Adipocyte (in vitro differentiated cells): ENCODE measurements at regions not wholly inside any gene's neighbourhood (a gene's known extent, or its start where the extent isn't known, plus 50 kb on each side); places are given as distances from the start of the nearest gene placed in this dataset.
A peak's percentile ranks its signal among the peaks of the same experiment; 100 is the strongest.

ENCODE experiments used
- DNase-seq: peaks from one replicate; pipeline ENCODE4 v3.0.0-alpha.2; 2015; ENCODE audit warnings: low read depth
- H3K27me3 ChIP-seq: replicated peaks from 2 replicates; pipeline ENCODE4 v1.7.0; 2013; ENCODE audit warnings: mild to moderate bottlenecking, low read length, moderate library complexity; ENCODE audit not compliant: control insufficient read depth, insufficient read depth
- H3K36me3 ChIP-seq: 2 replicates; pipeline ENCODE4 v1.7.0; 2013; ENCODE audit warnings: low read length, mild to moderate bottlenecking, moderate library complexity; ENCODE audit not compliant: control insufficient read depth, insufficient read depth, severe bottlenecking
- H3K4me1 ChIP-seq: 2 replicates; pipeline ENCODE4 v1.7.0; 2013; ENCODE audit warnings: mild to moderate bottlenecking, low read length, moderate library complexity; ENCODE audit not compliant: control insufficient read depth, insufficient read depth
- H3K4me3 ChIP-seq: 2 replicates; pipeline ENCODE4 v1.7.0; 2013; ENCODE audit warnings: mild to moderate bottlenecking, low read length, moderate library complexity
- H3K9ac ChIP-seq: 2 replicates; pipeline ENCODE4 v1.7.0; 2013; ENCODE audit warnings: mild to moderate bottlenecking, low read length, moderate library complexity
- H3K9me3 ChIP-seq: 2 replicates; pipeline ENCODE4 v1.7.0; 2013; ENCODE audit warnings: mild to moderate bottlenecking, low read length, moderate library complexity; ENCODE audit not compliant: control insufficient read depth

GRCh38 chr5:54738118-54738972 is 220.8 kb downstream of the SNX18 start:
- DNase-seq, result peak; percentile 58
- Histone ChIP-seq H3K9ac (no peak overlapping the region), H3K9me3 (no peaks in the 10 kb centered on the region)

GRCh38 chr5:54736003-54736797 is 218.6 kb downstream of the SNX18 start:
- H3K4me1 ChIP-seq, result peaks cover 7% of the 10 kb centered on the region
- no peaks in the 10 kb centered on the region for H3K36me3 ChIP-seq
- DNase-seq, result no peak
- no peaks in the 10 kb centered on the region for H3K9me3 ChIP-seq
- no peak overlapping the region for H3K9ac ChIP-seq
- H3K27me3 ChIP-seq, result no peaks in the 10 kb centered on the region
- H3K4me3 ChIP-seq, result no peak overlapping the region

More at GRCh38 chr5:54738118-54738972, 220.8 kb downstream of the SNX18 start:
- peaks cover 20% of the 10 kb centered on the region for H3K4me1 ChIP-seq
- H3K27me3 ChIP-seq, result no peaks in the 10 kb centered on the region
- H3K36me3 ChIP-seq, result no peaks in the 10 kb centered on the region
- no peak overlapping the region for H3K4me3 ChIP-seq

- DNase-seq, result no peak
- peaks cover 2% of the 10 kb centered on the region for H3K4me1 ChIP-seq
- no peaks in the 10 kb centered on the region for H3K9me3 ChIP-seq
- no peaks in the 10 kb centered on the region for H3K36me3 ChIP-seq
- no peak overlapping the region for H3K4me3 ChIP-seq
- no peak overlapping the region for H3K9ac ChIP-seq
- no peaks in the 10 kb centered on the region for H3K27me3 ChIP-seq
Measured at GRCh38 chr5:54733101-54733500, 215.5 kb downstream of the SNX18 start.

- Histone ChIP-seq H3K4me1 (no peaks in the 10 kb centered on the region), H3K27me3 (no peaks in the 10 kb centered on the region), H3K4me3 (no peak overlapping the region), H3K9me3 (no peaks in the 10 kb centered on the region), H3K9ac (no peak overlapping the region), H3K36me3 (no peaks in the 10 kb centered on the region)
- no peak for DNase-seq
Measured at GRCh38 chr5:54732108-54732507, 214.5 kb downstream of the SNX18 start.

GRCh38 chr5:54728588-54728915 is 211.0 kb downstream of the SNX18 start:
- no peaks in the 10 kb centered on the region for H3K4me1 ChIP-seq
- no peak overlapping the region for H3K4me3 ChIP-seq

GRCh38 chr5:54727874-54728587 is 210.5 kb downstream of the SNX18 start:
- no peaks in the 10 kb centered on the region for H3K27me3 ChIP-seq
- H3K9ac ChIP-seq, result no peak overlapping the region
- no peaks in the 10 kb centered on the region for H3K36me3 ChIP-seq
- H3K4me3 ChIP-seq, result no peak overlapping the region
- H3K4me1 ChIP-seq, result no peaks in the 10 kb centered on the region
- no peaks in the 10 kb centered on the region for H3K9me3 ChIP-seq
- no peak for DNase-seq

More at GRCh38 chr5:54728588-54728915, 211.0 kb downstream of the SNX18 start:
- H3K36me3 ChIP-seq, result no peaks in the 10 kb centered on the region
- H3K27me3 ChIP-seq, result no peaks in the 10 kb centered on the region
- DNase-seq, result no peak
- no peaks in the 10 kb centered on the region for H3K9me3 ChIP-seq
- no peak overlapping the region for H3K9ac ChIP-seq

- Histone ChIP-seq H3K4me3 (no peak overlapping the region), H3K9ac (no peak overlapping the region), H3K4me1 (peaks cover 5% of the 10 kb centered on the region), H3K27me3 (no peaks in the 10 kb centered on the region), H3K9me3 (no peaks in the 10 kb centered on the region), H3K36me3 (no peaks in the 10 kb centered on the region)
- DNase-seq, result peak; percentile 28
Measured at GRCh38 chr5:54725391-54726280, 208.1 kb downstream of the SNX18 start.

GRCh38 chr5:54722846-54723433 is 205.4 kb downstream of the SNX18 start:
- peak; percentile 74 for DNase-seq

GRCh38 chr5:54721951-54722654 is 204.5 kb downstream of the SNX18 start:
- Histone ChIP-seq H3K4me3 (no peak overlapping the region), H3K9me3 (no peaks in the 10 kb centered on the region), H3K9ac (no peak overlapping the region), H3K36me3 (no peaks in the 10 kb centered on the region), H3K27me3 (no peaks in the 10 kb centered on the region), H3K4me1 (peaks cover 25% of the 10 kb centered on the region)
- DNase-seq, result no peak

More at GRCh38 chr5:54722846-54723433, 205.4 kb downstream of the SNX18 start:
- H3K9me3 ChIP-seq, result no peaks in the 10 kb centered on the region
- H3K36me3 ChIP-seq, result no peaks in the 10 kb centered on the region
- no peaks in the 10 kb centered on the region for H3K27me3 ChIP-seq
- H3K4me1 ChIP-seq, result peaks cover 25% of the 10 kb centered on the region
- no peak overlapping the region for H3K4me3 ChIP-seq
- H3K9ac ChIP-seq, result no peak overlapping the region

GRCh38 chr5:54721116-54721515 is 203.6 kb downstream of the SNX18 start:
- H3K9me3 ChIP-seq, result peaks cover 5% of the 10 kb centered on the region
- no peak overlapping the region for H3K4me3 ChIP-seq
- no peak for DNase-seq

More at GRCh38 chr5:54721116-54721515, 203.6 kb downstream of the SNX18 start:
- Histone ChIP-seq H3K9ac (no peak overlapping the region), H3K27me3 (no peaks in the 10 kb centered on the region), H3K36me3 (no peaks in the 10 kb centered on the region), H3K4me1 (peaks cover 25% of the 10 kb centered on the region)
